H9 (cell line): ENCODE measurements at regions not wholly inside any gene's neighbourhood (a gene's known extent, or its start where the extent isn't known, plus 50 kb on each side); places are given as distances from the start of the nearest gene placed in this dataset.

ENCODE experiments used
- DNase-seq: peaks from one replicate; pipeline ENCODE4 v3.0.0-alpha.2; 2017
- H2AFZ ChIP-seq: one replicate; pipeline ENCODE4 v1.6.1; 2013; ENCODE audit warnings: mild to moderate bottlenecking, low read length, control low read depth, moderate library complexity
- H2AK5ac ChIP-seq: 2 replicates; pipeline ENCODE4 v1.6.1; 2013; ENCODE audit warnings: low read length, control low read depth, mixed read lengths; ENCODE audit not compliant: insufficient read length
- H2BK120ac ChIP-seq: one replicate; pipeline ENCODE4 v1.6.1; 2013; ENCODE audit warnings: low read depth, mild to moderate bottlenecking, low read length, control low read depth, inconsistent platforms; ENCODE audit not compliant: poor library complexity, severe bottlenecking
- H2BK12ac ChIP-seq: 2 replicates; pipeline ENCODE4 v1.6.1; 2013; ENCODE audit warnings: low read length, control low read depth, mixed read lengths, low read depth; ENCODE audit not compliant: insufficient read length
- H2BK15ac ChIP-seq: 2 replicates; pipeline ENCODE4 v1.6.1; 2013; ENCODE audit warnings: low read depth, low read length, control low read depth
- H2BK20ac ChIP-seq: one replicate; pipeline ENCODE4 v1.6.1; 2013; ENCODE audit warnings: low read depth, mild to moderate bottlenecking, low read length, control low read depth, inconsistent platforms; ENCODE audit not compliant: poor library complexity, severe bottlenecking
- H2BK5ac ChIP-seq: 2 replicates; pipeline ENCODE4 v1.6.1; 2013; ENCODE audit warnings: low read length, control low read depth, mixed read lengths; ENCODE audit not compliant: insufficient read length
- H3K14ac ChIP-seq: 2 replicates; pipeline ENCODE4 v1.6.1; 2013; ENCODE audit warnings: low read length, control low read depth; ENCODE audit not compliant: insufficient read depth
- H3K18ac ChIP-seq: 2 replicates; pipeline ENCODE4 v1.6.1; 2013; ENCODE audit warnings: low read depth, mild to moderate bottlenecking, mixed read lengths, low read length, control low read depth; ENCODE audit not compliant: insufficient read length
- H3K23ac ChIP-seq: 2 replicates; pipeline ENCODE4 v1.6.1; 2013; ENCODE audit warnings: low read length, control low read depth, mixed read lengths, low read depth; ENCODE audit not compliant: insufficient read length
- H3K23me2 ChIP-seq: 2 replicates; pipeline ENCODE4 v1.6.1; 2013; ENCODE audit warnings: low read depth, mild to moderate bottlenecking, mixed read lengths, low read length, control low read depth; ENCODE audit not compliant: insufficient read length, poor library complexity, severe bottlenecking
- H3K27ac ChIP-seq: 2 replicates; pipeline ENCODE4 v1.5.1; 2013; ENCODE audit warnings: low read length, control low read depth, mixed read lengths, low read depth; ENCODE audit not compliant: insufficient read length
- H3K27me3 ChIP-seq: 2 replicates; pipeline ENCODE4 v1.6.1; 2013; ENCODE audit warnings: low read length, control low read depth, inconsistent platforms; ENCODE audit not compliant: insufficient read depth
- H3K4ac ChIP-seq: 2 replicates; pipeline ENCODE4 v1.6.1; 2013; ENCODE audit warnings: low read depth, mild to moderate bottlenecking, control low read depth, inconsistent platforms, low read length, moderate library complexity
- H3K4me1 ChIP-seq: 2 replicates; pipeline ENCODE4 v1.6.1; 2013; ENCODE audit warnings: low read length, control low read depth, inconsistent platforms; ENCODE audit not compliant: insufficient read depth
- H3K4me2 ChIP-seq: 2 replicates; pipeline ENCODE4 v1.6.1; 2013; ENCODE audit warnings: low read length, control low read depth, mixed read lengths; ENCODE audit not compliant: insufficient read length, insufficient read depth
- H3K56ac ChIP-seq: 2 replicates; pipeline ENCODE4 v1.6.1; 2013; ENCODE audit warnings: low read depth, mild to moderate bottlenecking, mixed read lengths, low read length, control low read depth; ENCODE audit not compliant: insufficient read length
- H3K79me1 ChIP-seq: 2 replicates; pipeline ENCODE4 v1.6.1; 2013; ENCODE audit warnings: low read depth, mild to moderate bottlenecking, moderate library complexity, low read length, control low read depth, inconsistent platforms; ENCODE audit not compliant: insufficient read depth, poor library complexity, severe bottlenecking
- H3K79me2 ChIP-seq: 2 replicates; pipeline ENCODE4 v1.6.1; 2013; ENCODE audit warnings: low read length, control low read depth, inconsistent platforms; ENCODE audit not compliant: insufficient read depth
- H3K9ac ChIP-seq: 2 replicates; pipeline ENCODE4 v1.6.1; 2013; ENCODE audit warnings: low read length, control low read depth, mixed read lengths; ENCODE audit not compliant: insufficient read length; ENCODE audit errors: extremely low read depth
- H3K9me3 ChIP-seq: one replicate; pipeline ENCODE4 v1.6.1; 2013; ENCODE audit warnings: low read depth, low read length, inconsistent platforms; ENCODE audit not compliant: control insufficient read depth
- H3T11ph ChIP-seq: one replicate; pipeline ENCODE4 v1.6.1; 2013; ENCODE audit warnings: mild to moderate bottlenecking, low read length, control low read depth, inconsistent platforms
- H4K20me1 ChIP-seq: one replicate; pipeline ENCODE4 v1.6.1; 2013; ENCODE audit not compliant: control insufficient read depth, insufficient read length, insufficient read depth
- H4K5ac ChIP-seq: 2 replicates; pipeline ENCODE4 v1.6.1; 2013; ENCODE audit warnings: low read depth, mild to moderate bottlenecking, mixed read lengths, low read length, control low read depth; ENCODE audit not compliant: insufficient read length
- H4K8ac ChIP-seq: replicated peaks from 2 replicates; pipeline ENCODE4 v1.6.1; 2013; ENCODE audit warnings: low read length, control low read depth, mixed read lengths, low read depth; ENCODE audit not compliant: insufficient read length
- H4K91ac ChIP-seq: 2 replicates; pipeline ENCODE4 v1.6.1; 2013; ENCODE audit warnings: low read depth, mild to moderate bottlenecking, moderate library complexity, mixed read lengths, low read length, control low read depth; ENCODE audit not compliant: insufficient read length
- H3K27ac Mint-ChIP-seq, 3 experiments: 2 replicates in 2 of 3; 3 replicates in 1 of 3; pipeline ENCODE4 v1.8.0; 2020 to 2021; ENCODE audit warnings: mixed read lengths in 3 of 3, mild to moderate bottlenecking in 1 of 3, moderate library complexity in 1 of 3
- H3K27me3 Mint-ChIP-seq: 2 replicates; pipeline ENCODE4 v1.8.0; 2021; ENCODE audit warnings: low read depth, mild to moderate bottlenecking, moderate library complexity, mixed read lengths
- H3K36me3 Mint-ChIP-seq, 3 experiments: 2 replicates in 2 of 3; 3 replicates in 1 of 3; pipeline ENCODE4 v1.8.0; 2020 to 2021; ENCODE audit warnings: low read depth in 3 of 3, mixed read lengths in 3 of 3; ENCODE audit not compliant: insufficient read depth in 1 of 3
- H3K4me1 Mint-ChIP-seq, 2 experiments: 2 replicates each; pipeline ENCODE4 v1.8.0; 2020; ENCODE audit warnings: mixed read lengths in 2 of 2
- H3K4me3 Mint-ChIP-seq, 2 experiments: 2 replicates in 1 of 2; 3 replicates in 1 of 2; pipeline ENCODE4 v1.8.0; 2020 to 2021; ENCODE audit warnings: mild to moderate bottlenecking in 2 of 2, mixed read lengths in 2 of 2, moderate library complexity in 1 of 2
- H3K9me3 Mint-ChIP-seq, 2 experiments: 2 replicates in 1 of 2; 3 replicates in 1 of 2; pipeline ENCODE4 v1.8.0; 2020; ENCODE audit warnings: mild to moderate bottlenecking in 2 of 2, mixed read lengths in 2 of 2, moderate library complexity in 1 of 2
- WGBS: extraction: QIAGEN DNeasy Blood & Tissue Kit; methylation state at CpG from one replicate; pipeline ENCODE4 v1.1.7; 2013; ENCODE audit warnings: missing lambda C conversion rate, low lambda C conversion rate, mixed read lengths; ENCODE audit not compliant: insufficient read length; ENCODE audit errors: extremely low coverage; 5-methylcytosine and 5-hydroxymethylcytosine counted together
- TF ChIP-seq, protein P1 (sequence below): fragments of 200-600 bp; sonication (generic); conservative IDR thresholded peaks from 3 replicates; pipeline ENCODE4 v1.8.0; 2021; ENCODE audit warnings: antibody characterized with exemption, mild to moderate bottlenecking

DNA sequence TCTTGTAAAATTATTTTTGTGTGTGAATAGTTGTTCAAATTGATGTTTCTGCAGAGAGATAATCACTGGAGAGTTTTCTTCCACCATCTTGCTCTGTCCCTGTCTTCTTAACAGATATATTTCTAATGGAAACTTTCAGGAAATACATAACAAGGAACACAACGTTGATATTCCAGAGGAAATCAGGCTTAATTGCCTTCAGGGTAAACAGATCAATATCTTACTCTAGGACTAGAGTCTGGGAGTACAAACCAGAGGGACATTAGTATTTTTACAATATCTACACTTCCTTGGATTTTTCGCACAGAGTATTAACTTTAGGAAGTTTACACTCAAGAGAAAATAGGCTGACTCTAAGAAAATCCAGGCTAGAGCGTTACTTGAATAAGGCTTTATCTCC is 159.1 kb downstream of the PFKFB3 start:
- Histone ChIP-seq H2BK20ac (no peak overlapping the region), H3K27me3 (no peaks in the 10 kb centered on the region), H3K14ac (no peak overlapping the region), H3T11ph (no peak overlapping the region), H3K79me2 (no peaks in the 10 kb centered on the region), H3K4me1 (peaks cover 3% of the 10 kb centered on the region), H4K8ac (no peak overlapping the region), H3K4me2 (no peak overlapping the region), H2AFZ (no peak overlapping the region), H2BK12ac (no peak overlapping the region), H3K27ac (no peak overlapping the region), H3K56ac (no peak overlapping the region), H4K91ac (no peak overlapping the region), H3K9me3 (no peaks in the 10 kb centered on the region), H3K79me1 (no peaks in the 10 kb centered on the region), H4K20me1 (no peaks in the 10 kb centered on the region), H3K18ac (no peak overlapping the region), H3K9ac (no peak overlapping the region), H2BK5ac (no peak overlapping the region), H3K23me2 (no peaks in the 10 kb centered on the region), H2AK5ac (no peak overlapping the region), H3K4ac (no peak overlapping the region), H4K5ac (no peak overlapping the region), H2BK15ac (no peak overlapping the region), H3K23ac (no peak overlapping the region), H2BK120ac (no peak overlapping the region)
- peaks cover 18 to 21% of the 10 kb centered on the region in 2 experiments; a peak in 4 of 5 replicates for H3K9me3 Mint-ChIP-seq
- H3K27me3 Mint-ChIP-seq, result no peaks in the 10 kb centered on the region; the same call in 1 of the 2 replicates
- peaks cover 2 to 36% (median 6%) of the 10 kb centered on the region in 3 experiments; a peak in 5 of 7 replicates for H3K36me3 Mint-ChIP-seq
- no peak overlapping the region for H3K27ac Mint-ChIP-seq
- H3K4me1 Mint-ChIP-seq, result peaks cover 22 to 24% of the 10 kb centered on the region in 2 experiments
- no peak overlapping the region for H3K4me3 Mint-ChIP-seq
- TF ChIP-seq, protein P1, sequence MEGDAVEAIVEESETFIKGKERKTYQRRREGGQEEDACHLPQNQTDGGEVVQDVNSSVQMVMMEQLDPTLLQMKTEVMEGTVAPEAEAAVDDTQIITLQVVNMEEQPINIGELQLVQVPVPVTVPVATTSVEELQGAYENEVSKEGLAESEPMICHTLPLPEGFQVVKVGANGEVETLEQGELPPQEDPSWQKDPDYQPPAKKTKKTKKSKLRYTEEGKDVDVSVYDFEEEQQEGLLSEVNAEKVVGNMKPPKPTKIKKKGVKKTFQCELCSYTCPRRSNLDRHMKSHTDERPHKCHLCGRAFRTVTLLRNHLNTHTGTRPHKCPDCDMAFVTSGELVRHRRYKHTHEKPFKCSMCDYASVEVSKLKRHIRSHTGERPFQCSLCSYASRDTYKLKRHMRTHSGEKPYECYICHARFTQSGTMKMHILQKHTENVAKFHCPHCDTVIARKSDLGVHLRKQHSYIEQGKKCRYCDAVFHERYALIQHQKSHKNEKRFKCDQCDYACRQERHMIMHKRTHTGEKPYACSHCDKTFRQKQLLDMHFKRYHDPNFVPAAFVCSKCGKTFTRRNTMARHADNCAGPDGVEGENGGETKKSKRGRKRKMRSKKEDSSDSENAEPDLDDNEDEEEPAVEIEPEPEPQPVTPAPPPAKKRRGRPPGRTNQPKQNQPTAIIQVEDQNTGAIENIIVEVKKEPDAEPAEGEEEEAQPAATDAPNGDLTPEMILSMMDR, result no peak
- no CpG with 5 or more reads among the region's 3 CpGs for whole genome bisulfite sequencing
- no peak for DNase-seq
